Bone marrow (tissue), 2 donors: ENCODE measurements at regions not wholly inside any gene's neighbourhood (a gene's known extent, or its start where the extent isn't known, plus 50 kb on each side); places are given as distances from the start of the nearest gene placed in this dataset.
"Not testable (repeated sequence)": the region's sequence is repeated elsewhere in the genome, so short reads cannot be mapped to it uniquely, and the experiment has no call there.

Experiments
- DNase-seq, 2 donors: peaks; one replicate each; lab custom pipeline; 2025; lab: John Stamatoyannopoulos, UW

GRCh38 chr7:24052572-24053260, 231.3 kb upstream of the NPY start:
- no peak for DNase-seq

- DNase-seq: no peak
Measured at GRCh38 chr7:24054236-24054635, 229.8 kb upstream of the NPY start.

- no peak for DNase-seq
Measured at GRCh38 chr7:24057243-24057642, 226.7 kb upstream of the NPY start.

GRCh38 chr7:24058953-24059352, 225.0 kb upstream of the NPY start:
- DNase-seq: no peak

- no peak for DNase-seq
Measured at GRCh38 chr7:24059775-24060174, 224.2 kb upstream of the NPY start.

- DNase-seq: no peak
Measured at GRCh38 chr7:24063721-24064120, 220.3 kb upstream of the NPY start.

- DNase-seq: no peak
Measured at GRCh38 chr7:24069751-24070150, 214.2 kb upstream of the NPY start.

GRCh38 chr7:24073651-24074420, 210.2 kb upstream of the NPY start:
- DNase-seq: no peak

- no peak for DNase-seq
Measured at GRCh38 chr7:24075426-24075810, 208.6 kb upstream of the NPY start.

GRCh38 chr7:24082826-24083225, 201.2 kb upstream of the NPY start:
- no peak for DNase-seq

- no peak for DNase-seq
Measured at GRCh38 chr7:24102988-24103387, 181.0 kb upstream of the NPY start.

GRCh38 chr7:24108906-24109376, 175.0 kb upstream of the NPY start:
- no peak for DNase-seq

- DNase-seq: no peak
Measured at GRCh38 chr7:24110056-24110455, 173.9 kb upstream of the NPY start.

GRCh38 chr7:24113506-24113905, 170.5 kb upstream of the NPY start:
- no peak for DNase-seq

- DNase-seq: no peak
Measured at GRCh38 chr7:24115661-24116060, 168.3 kb upstream of the NPY start.

GRCh38 chr7:24117903-24118499, 166.0 kb upstream of the NPY start:
- DNase-seq: not testable (repeated sequence)

- no peak for DNase-seq
Measured at GRCh38 chr7:24119852-24120251, 164.1 kb upstream of the NPY start.

- DNase-seq: no peak
Measured at GRCh38 chr7:24123076-24123475, 160.9 kb upstream of the NPY start.

GRCh38 chr7:24125765-24126164, 158.2 kb upstream of the NPY start:
- no peak for DNase-seq

- no peak for DNase-seq
Measured at GRCh38 chr7:24127930-24128329, 156.1 kb upstream of the NPY start.

- DNase-seq: no peak
Measured at GRCh38 chr7:24129597-24129996, 154.4 kb upstream of the NPY start.

GRCh38 chr7:24130631-24131030, 153.4 kb upstream of the NPY start:
- no peak for DNase-seq

- DNase-seq: no peak
Measured at GRCh38 chr7:24133691-24134090, 150.3 kb upstream of the NPY start.
